Stomach (tissue), 8 donors: ENCODE measurements at regions not wholly inside any gene's neighbourhood (a gene's known extent, or its start where the extent isn't known, plus 50 kb on each side); places are given as distances from the start of the nearest gene placed in this dataset.
"Not testable (repeated sequence)": the region's sequence is repeated elsewhere in the genome, so short reads cannot be mapped to it uniquely, and the experiment has no call there.

ENCODE experiments used
- DNase-seq, 2 donors: peaks; one replicate each; pipeline versions ENCODE4 v3.0.0 to v3.0.0-alpha.2; 2013 to 2019
- H3K27ac ChIP-seq, 5 donors: fragments of 200-600 bp in 4 of 5; sonication (generic) in 4 of 5; one replicate each; pipeline ENCODE4 v1.5.1; 2013 to 2019; ENCODE audit warnings: mild to moderate bottlenecking in 1 of 5, moderate library complexity in 1 of 5
- H3K27me3 ChIP-seq, 3 donors: fragments of 200-600 bp; sonication (generic); one replicate each; pipeline ENCODE4 v1.5.1; 2017 to 2019; ENCODE audit warnings: mixed run types in 1 of 3
- H3K36me3 ChIP-seq, 4 donors: fragments of 200-600 bp; sonication (generic); 1 replicate in 3 of 4; 2 replicates in 1 of 4; pipeline ENCODE4 v1.5.1; 2016 to 2019
- H3K4me1 ChIP-seq, 4 donors: fragments of 200-600 bp; sonication (generic); one replicate each; pipeline ENCODE4 v1.5.1; 2016 to 2019
- H3K4me3 ChIP-seq, 4 donors: fragments of 200-600 bp; sonication (generic) in 3 of 4; one replicate each; pipeline ENCODE4 v1.5.1; 2016 to 2019; ENCODE audit warnings: mild to moderate bottlenecking in 1 of 4
- H3K9me3 ChIP-seq, 4 donors: fragments of 200-600 bp; sonication (generic); one replicate each; pipeline ENCODE4 v1.5.1; 2016 to 2019
- CTCF ChIP-seq, 7 experiments: fragments of 450-650 bp in 4 of 7; fragments of 200-600 bp in 3 of 7; sonication (generic) in 3 of 7; IDR thresholded peaks; one replicate each; pipeline ENCODE4 v1.5.1; 2016 to 2019; ENCODE audit warnings: antibody characterized with exemption in 7 of 7, control low read depth in 2 of 7, mild to moderate bottlenecking in 1 of 7
- EP300 ChIP-seq: sonication (generic); formaldehyde crosslinking; IDR thresholded peaks from one replicate; pipeline ENCODE4 v1.6.1; 2017; ENCODE audit warnings: antibody characterized with exemption
- POLR2A ChIP-seq, 4 donors: fragments of 450-650 bp; IDR thresholded peaks; one replicate each; pipeline ENCODE4 v1.6.1; 2016; ENCODE audit warnings: antibody characterized with exemption in 4 of 4, control low read depth in 2 of 4, mild to moderate bottlenecking in 1 of 4, moderate library complexity in 1 of 4
- POLR2AphosphoS5 ChIP-seq, 3 donors: sonication (generic); formaldehyde crosslinking; IDR thresholded peaks; one replicate each; pipeline ENCODE4 v1.6.1; 2016; ENCODE audit warnings: antibody characterized with exemption in 3 of 3
- WGBS, 5 donors: extraction: QIAGEN DNeasy Blood & Tissue Kit in 3 of 5; methylation state at CpG; one replicate each; pipeline versions ENCODE4 v1.1.5 to v1.1.7; 2013 to 2018; 5-methylcytosine and 5-hydroxymethylcytosine counted together
- intact Hi-C: fragments of 100-400 bp; cut with DNase I; formaldehyde crosslinking; loops from one replicate; pipeline ENCODE4 v1.15.1; 2023; ENCODE audit warnings: low total_unique reads
- donor health status: healthy with polysubstance abuse.
- donor health status: Bipolar disorder and iron deficiency.
- donor health status: healthy.

DNA sequence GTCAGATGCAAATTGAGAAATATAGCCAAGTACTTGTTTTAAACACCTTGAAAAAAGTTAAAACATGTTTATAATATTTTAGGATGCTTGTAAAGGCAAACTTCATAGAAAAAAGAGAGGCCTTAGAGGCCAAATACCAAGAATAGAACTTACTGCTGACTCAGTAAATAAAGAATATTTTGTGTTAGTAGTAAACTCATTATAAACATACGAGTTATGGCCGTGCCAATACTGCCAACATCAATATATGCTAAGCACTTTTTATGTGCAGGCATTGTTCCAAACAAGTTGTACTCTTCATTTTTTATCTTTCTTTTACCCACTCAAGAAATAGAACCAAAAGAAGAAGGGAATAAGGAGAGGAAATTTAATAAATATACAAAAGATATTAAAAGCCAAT, 705.9 kb upstream of the NCAM2 start:
- TF ChIP-seq POLR2AphosphoS5 (IDR thresholded peaks at IDR 0.05) (no peak), POLR2A (IDR thresholded peaks at IDR 0.05) (no peak), EP300 (no peak), CTCF (IDR thresholded peaks at IDR 0.05) (no peak)
- H3K27ac ChIP-seq = no peak overlapping the region
- WGBS, 5 donors = 55 to 77% (median 62%) methylated on average over 2 of the region's 2 CpGs
- no peaks in the 10 kb centered on the region for H3K27me3 ChIP-seq
- no peaks in the 10 kb centered on the region for H3K4me1 ChIP-seq
- H3K36me3 ChIP-seq = no peaks in the 10 kb centered on the region
- intact Hi-C loops = no loop called here
- no peak for DNase-seq
- H3K9me3 ChIP-seq = no peaks in the 10 kb centered on the region
- no peak overlapping the region for H3K4me3 ChIP-seq

- DNase-seq, H3K27ac ChIP-seq, H3K4me3 ChIP-seq, H3K4me1 ChIP-seq, H3K9me3 ChIP-seq, intact Hi-C loops, H3K27me3 ChIP-seq, H3K36me3 ChIP-seq: not testable (repeated sequence)
- WGBS, 5 donors = 55 to 80% (median 75%) methylated on average over 5 of the region's 5 CpGs
Measured at GRCh38 chr21:20292854-20293253, 705.4 kb upstream of the NCAM2 start.

DNA sequence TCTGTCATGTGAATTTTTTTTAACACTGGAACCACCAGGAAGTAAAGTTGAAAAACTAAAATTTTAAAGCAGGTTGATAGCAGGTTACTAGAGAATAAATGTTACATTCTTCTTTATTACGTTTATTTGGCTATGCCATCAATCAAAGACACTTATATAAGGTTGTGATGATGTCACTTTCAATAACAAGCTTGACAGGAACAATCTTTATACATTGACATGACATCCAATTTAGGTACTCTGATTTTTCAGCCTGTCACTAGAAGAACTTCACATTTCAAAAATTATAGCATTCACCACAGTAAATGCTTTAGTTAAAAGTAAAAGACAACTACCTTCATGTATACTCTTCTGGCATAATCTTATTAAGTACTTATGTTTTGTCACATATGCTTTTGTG, 696.8 kb upstream of the NCAM2 start:
- intact Hi-C loops = no loop called here
- Histone ChIP-seq H3K27me3 (no peaks in the 10 kb centered on the region), H3K27ac (no peak overlapping the region), H3K9me3 (no peaks in the 10 kb centered on the region), H3K36me3 (no peaks in the 10 kb centered on the region), H3K4me3 (no peak overlapping the region), H3K4me1 (no peaks in the 10 kb centered on the region)
- DNase-seq = no peak
- TF ChIP-seq POLR2AphosphoS5 (IDR thresholded peaks at IDR 0.05) (no peak), POLR2A (IDR thresholded peaks at IDR 0.05) (no peak), EP300 (no peak), CTCF (IDR thresholded peaks at IDR 0.05) (no peak)
- WGBS, 5 donors = 44 to 56% (median 47%) methylated on average over 1 of the region's 1 CpG

DNA sequence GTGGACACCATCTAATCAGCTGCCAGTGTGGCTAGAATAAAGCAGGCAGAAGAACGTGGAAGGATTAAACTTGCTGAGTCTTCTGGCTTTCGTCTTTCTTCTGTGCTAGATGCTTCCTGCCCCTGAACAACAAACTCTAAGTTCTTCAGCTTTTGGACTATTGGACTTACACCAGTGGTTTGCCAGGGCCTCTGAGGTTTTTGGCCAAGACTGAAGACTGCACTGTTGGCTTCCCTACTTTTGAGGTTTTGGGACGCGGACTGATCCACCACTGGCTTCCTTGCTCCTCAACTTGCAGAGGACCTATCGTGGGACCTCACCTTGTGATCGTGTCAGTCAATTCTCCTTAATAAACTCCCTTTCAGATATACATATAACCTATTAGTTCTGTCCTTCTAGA, 696.1 kb upstream of the NCAM2 start:
- no peak overlapping the region for H3K27ac ChIP-seq
- H3K4me3 ChIP-seq = no peak overlapping the region
- H3K9me3 ChIP-seq = no peaks in the 10 kb centered on the region
- WGBS, 5 donors = 54 to 90% (median 79%) methylated on average over 6 of the region's 6 CpGs
- TF ChIP-seq CTCF (IDR thresholded peaks at IDR 0.05) = no peak
- TF ChIP-seq EP300 = no peak
- TF ChIP-seq POLR2AphosphoS5 (IDR thresholded peaks at IDR 0.05) = no peak
- no peak for TF ChIP-seq POLR2A (IDR thresholded peaks at IDR 0.05)
- H3K36me3 ChIP-seq = no peaks in the 10 kb centered on the region
- no peaks in the 10 kb centered on the region for H3K4me1 ChIP-seq
- intact Hi-C loops = no loop called here
- H3K27me3 ChIP-seq = no peaks in the 10 kb centered on the region
- no peak for DNase-seq

DNA sequence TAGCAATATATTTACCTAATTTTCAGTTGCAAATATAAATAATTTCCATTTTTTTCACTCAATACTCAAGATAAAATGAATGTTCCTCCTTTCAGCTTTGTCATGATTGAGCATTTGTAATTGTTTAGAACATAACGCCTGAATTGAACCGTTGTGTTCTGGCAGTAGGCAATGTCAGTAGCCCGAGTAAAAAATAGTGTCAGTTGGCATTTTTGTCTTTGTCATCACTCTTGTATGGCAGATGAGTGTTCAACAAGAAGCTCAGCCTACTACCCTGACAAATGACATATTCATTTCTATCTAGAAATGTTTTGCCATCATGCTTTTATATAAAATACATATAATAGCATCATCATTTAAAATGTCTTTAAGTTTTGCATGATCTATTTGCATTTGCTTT, 691.4 kb upstream of the NCAM2 start:
- H3K9me3 ChIP-seq = no peaks in the 10 kb centered on the region
- no peaks in the 10 kb centered on the region for H3K36me3 ChIP-seq
- intact Hi-C loops = no loop called here
- no peaks in the 10 kb centered on the region for H3K4me1 ChIP-seq
- no peak overlapping the region for H3K27ac ChIP-seq
- H3K27me3 ChIP-seq = no peaks in the 10 kb centered on the region
- no peak overlapping the region for H3K4me3 ChIP-seq
- no peak for TF ChIP-seq POLR2A (IDR thresholded peaks at IDR 0.05)
- TF ChIP-seq EP300 = no peak
- no peak for TF ChIP-seq CTCF (IDR thresholded peaks at IDR 0.05)
- TF ChIP-seq POLR2AphosphoS5 (IDR thresholded peaks at IDR 0.05) = no peak
- DNase-seq = no peak
- WGBS, 5 donors = 71 to 86% (median 79%) methylated on average over 3 of the region's 3 CpGs
